ENCODE measurements at regions not wholly inside any gene's neighbourhood (a gene's known extent, or its start where the extent isn't known, plus 50 kb on each side); places are given as distances from the start of the nearest gene placed in this dataset.

- H3K27me3 ChIP-seq, result no peaks in the 10 kb centered on the region
- H3K9me3 ChIP-seq (ENCODE audit: low read depth), result no peaks in the 10 kb centered on the region
- no peak overlapping the region for H3K4me3 ChIP-seq
- no peaks in the 10 kb centered on the region for H3K4me1 ChIP-seq (ENCODE audit: low read depth)
- TF ChIP-seq CTCF (IDR thresholded peaks at IDR 0.05; ENCODE audit: low read depth, low read length), result no peak
- no peaks in the 10 kb centered on the region for H3K36me3 ChIP-seq
- H3K27ac ChIP-seq, result no peak overlapping the region
- no peak for DNase-seq (ENCODE audit: low read depth in 1 of 2, low spot score in 1 of 2)
Observed at GRCh38 chr4:107546638-107547037, 173.4 kb downstream of the PAPSS1 start.

- Histone ChIP-seq H3K4me3 (no peak overlapping the region), H3K9me3 (ENCODE audit: low read depth) (no peaks in the 10 kb centered on the region), H3K4me1 (ENCODE audit: low read depth) (no peaks in the 10 kb centered on the region), H3K27ac (no peak overlapping the region), H3K36me3 (no peaks in the 10 kb centered on the region), H3K27me3 (no peaks in the 10 kb centered on the region)
- no peak for TF ChIP-seq CTCF (IDR thresholded peaks at IDR 0.05; ENCODE audit: low read depth, low read length)
- no peak for DNase-seq (ENCODE audit: low read depth in 1 of 2, low spot score in 1 of 2)
Observed at GRCh38 chr4:107541511-107541910, 178.5 kb downstream of the PAPSS1 start.

GRCh38 chr4:107531927-107532326 lies 188.1 kb downstream of the PAPSS1 start:
- H3K4me1 ChIP-seq (ENCODE audit: low read depth), result no peaks in the 10 kb centered on the region
- no peak overlapping the region for H3K4me3 ChIP-seq
- H3K27me3 ChIP-seq, result no peaks in the 10 kb centered on the region
- DNase-seq (ENCODE audit: low read depth in 1 of 2, low spot score in 1 of 2), result no peak
- TF ChIP-seq CTCF (IDR thresholded peaks at IDR 0.05; ENCODE audit: low read depth, low read length), result no peak
- no peaks in the 10 kb centered on the region for H3K36me3 ChIP-seq
- no peaks in the 10 kb centered on the region for H3K9me3 ChIP-seq (ENCODE audit: low read depth)
- no peak overlapping the region for H3K27ac ChIP-seq

- H3K36me3 ChIP-seq, result no peaks in the 10 kb centered on the region
- H3K9me3 ChIP-seq (ENCODE audit: low read depth), result no peaks in the 10 kb centered on the region
- H3K27ac ChIP-seq, result no peak overlapping the region
- H3K27me3 ChIP-seq, result no peaks in the 10 kb centered on the region
- no peaks in the 10 kb centered on the region for H3K4me1 ChIP-seq (ENCODE audit: low read depth)
- TF ChIP-seq CTCF (IDR thresholded peaks at IDR 0.05; ENCODE audit: low read depth, low read length), result no peak
- DNase-seq (ENCODE audit: low read depth in 1 of 2, low spot score in 1 of 2), result no peak
- no peak overlapping the region for H3K4me3 ChIP-seq
Observed at GRCh38 chr4:107520368-107520767, 199.7 kb downstream of the PAPSS1 start.

GRCh38 chr4:107519053-107519452 lies 201.0 kb downstream of the PAPSS1 start:
- Histone ChIP-seq H3K36me3 (no peaks in the 10 kb centered on the region), H3K4me1 (ENCODE audit: low read depth) (no peaks in the 10 kb centered on the region), H3K27ac (no peak overlapping the region), H3K27me3 (no peaks in the 10 kb centered on the region), H3K9me3 (ENCODE audit: low read depth) (no peaks in the 10 kb centered on the region), H3K4me3 (no peak overlapping the region)
- TF ChIP-seq CTCF (IDR thresholded peaks at IDR 0.05; ENCODE audit: low read depth, low read length), result peak; percentile 46
- DNase-seq (ENCODE audit: low read depth in 1 of 2, low spot score in 1 of 2), result peak; percentile 22 to 52

GRCh38 chr4:107518076-107518475 lies 202.0 kb downstream of the PAPSS1 start:
- no peaks in the 10 kb centered on the region for H3K9me3 ChIP-seq (ENCODE audit: low read depth)
- no peak for TF ChIP-seq CTCF (IDR thresholded peaks at IDR 0.05; ENCODE audit: low read depth, low read length)
- H3K4me3 ChIP-seq, result no peak overlapping the region
- no peak for DNase-seq (ENCODE audit: low read depth in 1 of 2, low spot score in 1 of 2)
- no peaks in the 10 kb centered on the region for H3K36me3 ChIP-seq
- no peaks in the 10 kb centered on the region for H3K4me1 ChIP-seq (ENCODE audit: low read depth)
- no peaks in the 10 kb centered on the region for H3K27me3 ChIP-seq
- H3K27ac ChIP-seq, result no peak overlapping the region
